HG03565 (cell line): ENCODE measurements at regions not wholly inside any gene's neighbourhood (a gene's known extent, or its start where the extent isn't known, plus 50 kb on each side); places are given as distances from the start of the nearest gene placed in this dataset.
A peak's percentile ranks its signal among the peaks of the same experiment; 100 is the strongest.

ENCODE experiments used
- ATAC-seq: cut with Tn5 transposase; IDR thresholded peaks from one replicate; pipeline ENCODE4 v1.9.1; 2021; ENCODE audit warnings: mild to moderate bottlenecking, moderate library complexity; ENCODE audit not compliant: unreplicated experiment

DNA sequence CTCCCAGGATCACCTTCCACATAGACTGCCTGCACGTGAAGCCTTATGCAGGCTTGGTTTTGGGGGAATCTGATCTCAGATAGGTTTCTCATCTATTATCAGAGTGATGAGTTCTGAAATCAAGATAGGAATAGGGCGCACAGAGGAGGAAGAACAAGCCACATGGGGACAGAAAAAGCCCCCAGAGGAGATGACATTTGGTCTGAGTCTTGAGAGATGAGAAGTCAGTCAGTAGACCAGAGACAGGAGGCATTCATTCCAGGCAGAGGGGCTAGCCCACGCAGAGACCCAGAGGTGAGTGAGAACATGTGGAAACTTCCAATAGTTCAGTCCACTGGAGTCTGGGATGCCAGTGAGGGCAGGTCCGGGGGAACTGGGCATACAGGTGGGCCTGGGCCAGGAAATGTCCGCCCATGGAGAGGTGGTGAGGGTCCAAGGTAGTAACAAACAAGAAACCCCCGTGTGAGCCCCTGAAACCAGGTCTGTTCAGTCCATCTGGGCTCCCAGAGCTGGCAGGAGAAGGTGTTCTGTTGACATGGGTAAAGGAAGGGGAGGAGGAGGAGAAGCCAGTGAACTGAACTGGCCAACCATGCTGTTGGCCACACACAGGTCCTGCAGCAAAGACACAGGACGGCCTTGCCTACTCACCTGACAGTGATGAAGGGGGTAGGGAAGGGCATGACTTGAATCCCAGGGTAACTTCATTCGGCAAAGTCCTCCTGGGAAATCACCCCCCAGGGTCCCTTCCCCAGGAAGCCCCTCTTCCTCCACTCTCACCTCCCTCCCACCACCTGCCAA, 69.3 kb upstream of the SMNDC1 start:
- no peak for ATAC-seq

DNA sequence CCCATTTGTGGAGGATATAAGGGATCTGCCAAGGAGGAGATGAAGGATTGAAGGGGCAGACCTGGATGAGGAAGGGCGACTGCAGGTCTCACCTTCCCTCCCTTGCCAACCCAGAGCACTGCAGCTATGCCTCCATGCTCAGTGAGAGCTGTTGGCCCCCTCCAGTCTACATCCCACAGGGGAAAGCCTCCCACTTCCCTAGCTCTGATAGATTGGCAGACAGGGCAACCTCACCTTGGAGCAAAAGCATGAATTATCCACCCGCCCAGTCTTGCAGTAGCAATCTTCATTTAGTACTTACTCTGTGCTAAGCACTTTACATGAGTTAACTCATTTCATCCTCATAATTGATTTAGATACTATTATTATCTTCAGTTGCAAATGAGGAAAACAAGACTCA, 70.4 kb upstream of the SMNDC1 start:
- no peak for ATAC-seq

DNA sequence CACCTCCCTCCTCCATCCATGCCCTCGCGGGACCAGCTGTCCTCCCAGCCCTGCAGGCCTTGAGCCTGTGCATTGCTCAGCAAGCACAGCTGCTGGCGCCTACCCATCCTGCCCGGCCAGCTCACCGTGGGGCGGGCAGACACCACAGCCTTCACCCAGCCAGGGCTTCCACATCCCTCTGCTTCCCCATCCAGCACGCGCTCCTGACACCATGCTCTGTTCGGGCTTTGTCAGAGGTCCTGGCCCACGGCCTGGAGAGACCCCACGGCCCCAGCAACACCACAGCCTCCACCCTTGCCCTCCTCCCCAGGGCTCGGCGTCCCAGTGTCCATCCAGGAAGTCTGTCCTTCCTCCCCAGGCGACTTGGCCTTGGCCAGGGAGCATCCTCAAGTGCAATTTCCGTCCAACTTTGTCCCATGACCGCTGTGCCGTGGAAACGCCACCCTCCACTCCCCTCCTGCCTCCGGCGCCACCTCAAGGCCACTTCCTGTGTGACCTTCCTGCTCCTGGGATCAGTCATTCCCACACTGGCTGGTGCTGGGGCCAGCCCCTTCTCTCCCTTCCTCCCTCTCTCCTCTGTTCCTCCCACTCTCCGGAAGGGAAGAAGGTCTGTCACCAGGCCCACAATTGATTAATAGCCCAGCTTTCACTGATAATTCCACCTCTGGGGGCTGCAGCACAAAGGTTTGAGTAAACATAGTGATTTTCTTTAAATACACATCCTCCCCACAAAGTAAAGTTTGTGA, 71.5 kb upstream of the SMNDC1 start:
- ATAC-seq, result no peak

DNA sequence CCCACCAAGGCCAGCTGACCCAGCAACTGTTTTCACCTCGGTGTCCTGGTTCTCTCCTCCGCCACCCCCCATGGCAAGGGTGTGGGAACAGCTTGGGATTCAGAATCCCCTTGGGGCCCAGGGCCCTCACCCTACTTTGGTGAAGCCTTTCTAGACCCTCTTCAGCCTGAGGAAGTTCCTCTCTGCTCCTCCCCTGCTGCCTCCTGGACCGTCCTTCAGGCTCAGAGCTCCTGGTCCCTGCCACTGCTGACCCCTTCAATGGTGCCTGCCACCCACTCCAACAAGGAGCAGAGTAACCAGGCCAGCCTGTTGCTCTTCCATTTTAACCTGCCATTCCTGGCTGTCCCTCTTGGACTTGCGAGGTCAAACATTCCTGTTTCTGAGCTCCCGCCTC, 72.0 kb upstream of the SMNDC1 start:
- no peak for ATAC-seq

DNA sequence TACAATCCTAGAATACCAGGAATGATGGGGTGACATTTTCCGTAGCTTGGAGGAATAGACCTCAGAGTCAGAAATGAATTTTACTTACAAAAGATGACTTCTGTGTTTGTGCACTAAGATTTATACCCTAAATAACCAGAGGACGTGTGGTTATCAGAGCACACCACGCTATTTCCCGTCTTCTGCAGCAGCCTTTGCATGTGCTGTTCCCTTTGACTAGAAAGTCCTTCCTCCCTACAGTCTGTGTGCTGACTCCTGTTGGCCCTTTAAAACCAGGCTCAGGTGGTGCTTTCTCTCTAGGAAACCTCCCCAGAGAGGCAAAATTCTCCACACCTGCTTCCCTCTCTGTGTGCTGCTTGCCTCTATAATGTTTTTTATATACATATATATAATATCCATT, 73.3 kb upstream of the SMNDC1 start:
- no peak for ATAC-seq

DNA sequence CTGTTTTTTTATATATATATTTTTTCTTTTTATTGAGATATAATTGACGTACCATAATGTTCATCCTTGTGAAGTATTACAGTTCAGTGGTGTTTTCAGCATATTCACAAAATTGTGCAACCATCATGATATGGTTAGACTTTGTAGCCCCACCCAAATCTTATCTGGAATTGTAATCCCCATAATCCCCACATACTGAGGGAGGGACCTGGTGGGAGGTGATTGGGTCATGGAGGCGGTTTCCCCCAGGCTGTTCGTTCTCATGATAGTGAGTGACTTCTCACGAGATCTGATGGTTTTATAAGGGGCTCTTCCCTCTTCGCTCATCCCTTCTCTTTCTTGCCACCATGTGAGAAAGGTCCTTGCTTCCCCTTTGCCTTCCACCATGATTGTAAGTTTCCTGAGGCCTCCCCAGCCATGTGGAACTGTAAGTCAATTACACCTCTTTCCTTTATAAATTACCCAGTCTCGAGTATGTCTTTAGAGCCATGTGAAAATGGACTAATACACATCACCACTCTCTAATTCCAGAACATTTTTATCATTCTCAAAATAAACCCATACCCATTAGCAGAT, 73.9 kb upstream of the SMNDC1 start:
- ATAC-seq, result no peak

DNA sequence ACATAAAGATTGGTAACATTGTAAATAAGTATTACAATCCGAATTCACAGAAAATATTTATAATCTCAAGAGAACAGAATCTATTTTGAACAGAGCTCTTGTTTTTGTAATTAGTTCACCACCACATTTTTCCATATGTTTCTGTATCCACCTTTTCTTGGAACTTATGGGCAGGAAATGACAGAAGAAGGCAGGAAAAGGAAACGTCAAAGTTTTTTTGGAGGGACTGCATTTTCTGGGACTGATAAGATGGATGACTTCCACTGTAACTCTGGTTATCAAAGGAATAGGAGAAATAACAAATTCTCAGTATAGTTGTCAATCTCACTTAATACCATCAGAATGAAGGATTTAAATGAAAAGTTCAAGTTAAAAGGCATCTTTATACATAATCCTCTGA, 75.1 kb upstream of the SMNDC1 start:
- no peak for ATAC-seq

DNA sequence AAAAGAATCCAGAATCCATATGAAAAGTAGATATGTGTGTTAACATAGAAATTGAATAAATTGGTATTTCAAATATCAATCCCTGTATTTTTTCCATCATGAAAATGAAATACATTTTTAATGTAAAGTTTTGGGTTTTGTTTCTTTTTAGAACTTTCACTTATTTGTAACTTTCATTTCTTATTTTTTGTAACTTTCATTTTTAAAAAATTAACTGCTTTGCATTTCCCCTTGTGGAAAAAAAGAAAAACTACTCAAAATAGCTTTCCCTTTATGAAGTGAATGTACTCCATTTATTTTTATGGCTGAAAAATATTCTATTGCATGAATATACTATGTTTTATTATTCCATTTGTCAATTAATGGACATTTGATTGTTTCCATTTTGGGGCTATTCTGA, 75.6 kb upstream of the SMNDC1 start:
- no peak for ATAC-seq

DNA sequence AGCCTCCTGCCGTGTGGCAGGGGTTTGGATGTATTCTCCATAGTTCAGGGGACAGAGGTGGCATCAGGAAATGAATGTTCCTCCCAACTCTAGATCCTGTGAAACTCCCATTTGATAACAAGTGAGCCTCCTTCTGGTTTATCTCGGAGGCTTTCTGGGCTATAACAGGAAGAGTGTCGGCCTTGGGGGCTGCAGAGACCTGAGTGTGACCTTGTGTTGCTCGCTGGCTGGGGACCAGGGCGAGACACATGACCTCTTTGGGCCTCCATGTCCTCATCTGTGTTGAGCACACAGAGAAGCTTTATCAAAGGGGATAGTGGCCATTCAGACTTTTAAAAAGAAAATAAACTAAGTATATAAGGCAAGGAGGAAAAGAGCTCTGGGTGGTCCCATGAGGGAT, 78.0 kb upstream of the SMNDC1 start:
- no peak for ATAC-seq

DNA sequence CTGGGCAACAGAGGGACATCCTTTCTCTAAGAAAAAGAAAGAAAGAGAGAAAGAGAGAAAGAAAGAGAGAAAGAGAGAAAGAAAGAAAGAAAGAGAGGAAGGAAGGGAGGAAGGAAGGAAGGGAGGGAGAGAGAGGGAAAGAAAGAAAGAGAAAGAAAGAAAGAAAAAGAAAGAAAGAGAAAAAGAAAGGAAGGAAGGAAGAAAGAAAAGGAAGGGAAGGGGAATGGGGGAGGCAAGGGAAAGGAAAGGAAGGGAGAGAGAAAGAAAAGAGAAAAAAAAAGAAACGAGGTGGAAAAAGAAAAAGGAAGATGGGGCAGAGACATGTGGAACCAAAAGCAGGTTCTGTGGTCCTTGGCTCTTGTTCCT, 82.9 kb upstream of the SMNDC1 start:
- no peak for ATAC-seq

DNA sequence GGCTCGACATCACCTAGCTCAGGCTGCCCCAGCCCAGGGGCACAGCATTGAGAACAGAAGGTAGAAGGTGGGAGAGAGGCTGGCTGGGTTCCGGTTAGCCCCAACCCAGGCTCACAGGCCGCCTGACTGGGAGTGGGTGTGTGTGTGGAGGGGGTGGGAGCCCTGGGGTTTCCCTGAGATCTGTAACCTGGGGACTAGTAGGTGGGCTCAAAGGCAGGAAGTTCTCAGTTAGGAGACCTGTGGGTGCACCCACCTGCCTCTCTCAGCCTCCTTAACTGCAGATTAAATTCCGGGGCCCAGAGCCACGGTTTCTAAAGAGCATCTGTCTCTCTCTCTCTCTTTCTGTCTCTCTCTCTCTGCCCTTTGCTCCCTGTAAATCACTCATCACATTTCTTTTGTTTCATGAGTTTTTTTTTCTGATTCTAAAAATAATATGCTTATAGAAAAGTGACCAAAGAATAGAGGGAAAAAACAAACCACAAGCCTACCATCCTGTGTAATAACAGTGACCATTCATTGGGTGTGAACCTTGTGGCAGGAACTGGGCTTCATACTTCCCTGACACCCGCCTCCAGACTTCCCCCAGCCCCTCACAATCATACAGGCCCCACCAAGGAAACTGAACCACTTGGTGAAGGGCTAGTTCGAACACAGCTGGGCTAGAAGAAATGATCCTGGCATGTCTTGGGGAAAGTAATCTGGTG, 83.4 kb upstream of the SMNDC1 start:
- ATAC-seq, result peak; percentile 76

DNA sequence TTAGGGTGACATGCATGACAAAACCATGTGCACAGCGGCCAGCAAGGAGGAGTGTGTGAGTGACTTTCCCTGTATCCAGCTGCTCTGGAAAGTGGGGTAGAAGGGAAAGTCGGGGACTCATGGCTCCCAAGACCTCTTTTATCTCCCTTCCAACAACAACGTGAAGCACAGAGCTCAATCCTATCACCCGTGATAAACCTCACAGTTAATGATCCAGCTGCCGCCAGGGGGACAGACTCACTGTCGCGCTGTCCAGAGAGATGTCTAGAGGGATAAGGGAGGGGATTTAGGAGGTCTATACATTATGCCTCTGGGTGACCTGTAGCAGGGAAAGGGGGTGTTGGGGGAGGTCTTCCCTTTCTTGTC, 84.0 kb upstream of the SMNDC1 start:
- ATAC-seq, result no peak

DNA sequence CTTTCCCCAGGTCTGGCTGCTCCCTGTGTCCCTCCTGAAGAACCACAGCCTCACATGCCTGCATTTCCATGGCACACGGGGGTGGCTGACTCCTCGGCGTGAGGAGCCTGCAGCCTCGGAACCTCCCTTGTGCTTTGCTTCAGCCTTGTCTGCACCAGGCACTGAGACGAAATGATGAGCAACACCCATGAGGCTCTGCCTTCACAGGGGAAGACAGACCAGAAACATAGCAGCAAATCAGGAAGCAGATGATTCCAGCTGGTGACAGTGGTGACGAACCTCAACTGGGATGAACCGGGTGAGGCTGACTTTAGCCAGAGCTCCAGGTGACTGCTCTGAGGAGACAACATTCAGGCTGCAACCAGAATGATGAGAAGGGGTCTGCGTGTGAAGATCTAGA, 84.5 kb upstream of the SMNDC1 start:
- no peak for ATAC-seq

DNA sequence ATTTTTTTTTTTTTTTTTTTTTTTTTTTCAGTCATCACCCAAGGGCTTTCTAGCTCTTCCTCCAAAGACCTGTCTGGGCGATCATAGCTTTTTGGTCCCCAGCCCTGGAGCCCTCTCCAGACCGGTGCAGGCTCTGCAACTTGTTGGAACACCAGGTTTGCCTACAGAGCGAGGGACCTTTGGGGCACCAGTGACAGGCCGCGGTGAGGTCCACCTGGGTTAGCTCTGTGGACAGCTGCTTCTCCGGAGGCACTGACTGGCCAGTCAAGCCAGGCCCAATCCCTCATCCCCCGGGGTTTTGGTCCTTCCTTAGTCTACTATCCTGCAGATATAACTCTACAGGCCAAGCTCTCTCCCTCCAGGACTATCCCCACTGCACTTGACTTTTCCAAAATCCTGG, 86.8 kb upstream of the SMNDC1 start:
- no peak for ATAC-seq

DNA sequence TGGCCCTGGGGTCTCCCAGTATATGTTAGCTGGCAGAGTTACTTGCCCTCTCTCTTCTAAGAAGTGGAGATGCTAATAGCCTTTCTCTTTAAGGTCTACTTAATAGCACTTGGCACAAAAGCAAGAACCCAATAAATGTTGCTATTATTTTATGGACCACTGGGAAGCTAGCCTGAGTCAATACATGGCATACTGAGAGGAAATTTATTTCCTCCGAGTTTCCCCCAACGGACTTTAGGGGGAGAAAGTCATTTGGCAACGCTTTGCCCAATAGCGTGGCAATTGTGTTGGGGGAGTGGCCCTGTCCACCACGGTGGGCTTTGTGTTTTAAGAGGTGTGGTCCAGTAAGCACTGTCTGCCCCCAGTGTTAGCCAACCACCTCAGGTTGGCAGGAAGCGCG, 87.4 kb upstream of the SMNDC1 start:
- no peak for ATAC-seq

DNA sequence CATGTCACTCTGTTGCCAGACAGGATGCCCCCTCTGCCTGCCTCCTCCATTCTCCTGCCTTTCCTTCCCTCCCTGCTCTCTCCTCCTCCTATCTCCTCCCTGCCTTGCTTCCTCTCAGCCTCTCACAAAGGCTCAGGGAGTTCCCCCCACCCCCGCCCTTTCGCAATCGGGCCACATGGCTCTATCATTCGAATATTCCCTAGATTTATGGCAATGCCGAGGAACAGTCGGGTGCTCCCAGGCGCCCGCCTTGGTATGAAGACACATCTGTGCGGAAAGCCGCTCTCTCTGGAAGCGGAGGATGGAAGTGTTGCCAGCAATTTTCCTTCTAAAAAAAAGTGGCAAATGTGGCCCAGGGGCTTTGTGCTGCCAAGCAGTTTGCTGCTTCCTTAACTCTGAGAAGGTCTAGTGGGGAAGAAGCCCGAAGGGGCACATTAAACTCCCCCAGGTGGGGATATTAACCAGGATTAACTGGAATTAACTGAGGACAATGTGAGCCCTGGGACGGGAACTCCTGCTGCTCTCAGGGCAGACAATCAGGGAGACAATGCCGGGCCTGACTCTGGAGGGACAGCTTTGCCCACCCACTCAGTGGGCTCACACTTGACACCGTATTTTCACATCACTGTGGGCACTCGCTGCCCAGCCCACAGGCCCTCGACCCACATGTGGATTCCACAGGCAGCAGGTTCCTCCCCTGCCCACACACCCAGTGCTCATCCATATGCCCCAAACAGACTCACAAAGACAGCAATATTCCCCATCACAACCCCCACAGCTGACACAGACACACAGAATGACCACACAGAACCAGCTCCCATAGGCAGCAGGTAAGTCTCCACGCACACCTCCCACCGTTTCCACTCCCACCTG, 88.4 kb upstream of the SMNDC1 start:
- ATAC-seq, result no peak

DNA sequence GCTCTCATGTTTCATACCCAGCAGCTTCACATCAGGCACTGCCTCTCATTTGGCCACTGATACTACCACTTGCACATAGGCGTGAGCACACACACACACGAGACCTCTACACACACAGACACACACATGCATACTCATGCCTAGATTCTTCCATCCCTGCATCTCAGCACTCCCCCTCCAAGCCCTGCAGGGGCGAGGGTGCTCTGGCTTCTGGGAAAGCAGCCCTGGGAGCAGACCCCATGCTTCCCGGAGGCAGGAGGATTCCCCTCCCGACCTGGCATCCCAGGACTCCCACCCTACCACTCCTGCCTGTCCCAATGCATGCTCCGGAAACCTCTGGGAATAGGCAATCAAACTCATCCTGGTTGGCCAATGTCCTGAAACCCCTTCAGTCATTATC, 89.1 kb upstream of the SMNDC1 start:
- no peak for ATAC-seq

DNA sequence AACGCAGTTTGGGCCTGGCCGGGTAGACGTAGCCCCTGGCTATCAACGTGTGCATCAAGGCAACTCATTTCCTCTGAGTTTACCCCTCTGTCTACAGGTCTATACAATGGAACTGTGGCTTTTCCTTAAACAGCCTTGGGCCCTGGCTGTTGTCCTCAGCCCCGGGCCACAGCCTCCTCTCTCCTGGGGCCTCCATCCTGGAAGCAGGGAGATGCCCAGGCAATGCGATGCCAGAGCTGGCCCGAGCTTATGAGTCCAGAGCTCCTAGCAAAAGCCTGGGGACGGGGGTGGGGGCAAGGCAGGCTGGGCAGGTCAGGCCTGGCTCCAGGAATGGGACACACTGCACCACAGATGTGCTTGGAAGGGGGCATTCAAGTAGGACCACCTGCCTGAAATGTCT, 89.6 kb upstream of the SMNDC1 start:
- no peak for ATAC-seq

DNA sequence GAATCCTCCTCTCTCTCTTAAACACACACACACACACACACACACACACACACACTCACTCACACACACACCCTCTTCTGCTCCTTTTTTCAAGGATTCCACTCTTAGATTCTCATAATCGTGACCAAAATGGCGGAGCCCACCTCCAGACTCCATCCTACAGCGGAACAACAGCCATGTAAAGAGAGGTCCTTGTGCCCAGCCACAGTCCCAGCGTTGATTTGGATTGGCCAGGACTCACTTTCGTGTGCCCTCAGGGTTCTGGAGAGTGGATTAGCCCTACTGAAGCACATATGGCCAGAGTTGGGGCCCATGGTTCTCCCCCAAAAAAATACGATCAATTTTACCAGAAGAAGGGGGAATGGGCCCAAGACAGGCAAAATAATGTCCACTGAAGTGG, 90.2 kb upstream of the SMNDC1 start:
- no peak for ATAC-seq

DNA sequence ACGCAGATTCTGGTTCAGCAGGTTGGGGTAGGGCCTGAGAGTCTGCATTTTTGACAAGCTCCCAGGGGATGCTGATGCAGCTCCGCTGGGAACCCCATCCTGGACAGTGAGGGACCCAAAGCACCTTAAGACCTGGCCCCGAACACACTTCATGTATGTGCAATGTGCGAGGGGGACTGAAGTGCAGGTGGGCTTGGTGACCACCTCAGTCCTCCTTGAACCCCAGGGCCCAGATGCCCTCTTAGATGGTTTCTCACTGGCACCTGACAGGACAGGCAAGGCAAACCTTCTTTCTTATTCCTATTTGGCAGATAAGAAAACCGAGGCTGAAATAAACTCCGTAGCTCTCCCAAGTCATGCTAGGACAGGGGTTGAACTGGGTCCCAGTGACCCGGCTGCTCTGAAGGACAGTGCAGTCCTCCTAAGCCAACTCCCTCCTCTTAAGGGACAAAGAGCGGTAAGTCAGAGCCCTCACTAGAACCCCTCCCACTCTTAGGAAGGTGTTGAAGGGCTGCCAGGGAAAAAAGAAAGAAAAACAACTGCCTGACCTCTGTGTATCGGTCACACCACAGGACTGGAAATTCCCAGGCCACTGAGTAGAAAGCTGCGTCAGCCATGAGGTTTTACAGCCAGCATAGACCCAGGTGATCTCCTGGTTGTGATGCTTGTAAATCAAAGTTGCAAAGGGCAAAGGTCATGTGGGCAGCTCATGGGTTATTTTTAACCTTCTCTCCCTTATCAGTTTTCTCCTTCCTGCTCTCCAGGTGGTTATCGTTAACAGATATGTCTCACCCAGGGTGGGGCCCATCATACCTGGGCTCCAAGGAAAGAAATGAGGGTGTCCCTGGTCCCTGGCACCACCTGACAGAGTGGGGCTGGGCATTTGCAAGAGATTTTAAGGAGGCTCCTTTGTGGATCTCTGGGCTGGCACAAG, 90.9 kb upstream of the SMNDC1 start:
- ATAC-seq, result peak; percentile 84
